HepG2 (cell line): ENCODE measurements at regions not wholly inside any gene's neighbourhood (a gene's known extent, or its start where the extent isn't known, plus 50 kb on each side); places are given as distances from the start of the nearest gene placed in this dataset.
A peak's percentile ranks its signal among the peaks of the same experiment; 100 is the strongest.

Source experiments
- ATAC-seq: fragments of 200-7000 bp; cut with Tn5 transposase; 3 replicates; pipeline ENCODE4 v1.9.1; 2020; ENCODE audit warnings: mild to moderate bottlenecking, moderate library complexity
- BruUV-seq: library from RNA; stranded (reverse); fragments of 400-500 nt; replicated peaks from 2 replicates; lab custom pipeline; 2021; lab: Mats Ljungman, UMichigan
- CTCF ChIA-PET: fragments of 300-600 bp; formaldehyde crosslinking; extraction: SDS; loops from one replicate; lab custom pipeline; 2021; ENCODE audit warnings: low total read pairs, inconsistent platforms, low intra/inter-chr PET ratio; lab: Yijun Ruan, JAX
- POLR2A ChIA-PET: fragments of 350-600 bp; sonication (Branson Sonifier 250); formaldehyde crosslinking; loops from one replicate; lab custom pipeline; 2020; ENCODE audit warnings: antibody characterized with exemption, inconsistent platforms; lab: Yijun Ruan, JAX
- DNase-seq: peaks from one replicate; pipeline ENCODE4 v3.0.0-alpha.2; 2015; ENCODE audit warnings: low spot score
- FAIRE-seq: peaks from 3 replicates; lab custom pipeline; 2011; peaks lifted over from hg19 to GRCh38; lab: Jason Lieb, UNC
- H2AFZ ChIP-seq: one replicate; pipeline ENCODE4 v1.6.1; 2011; ENCODE audit warnings: low read length, inconsistent platforms
- H3K27ac ChIP-seq: fragments of 300-600 bp; 3 replicates; pipeline ENCODE4 v1.8.0; 2011; ENCODE audit warnings: mixed run types, mild to moderate bottlenecking, mixed read lengths, low read length, inconsistent platforms; ENCODE audit not compliant: insufficient read depth; ENCODE audit errors: extremely low read length
- H3K27me3 ChIP-seq, 2 experiments: fragments of 200-600 bp in 1 of 2; 2 replicates in 1 of 2; 3 replicates in 1 of 2; pipeline versions ENCODE4 v1.6.0 to v1.8.0; 2011; ENCODE audit warnings: low read length in 2 of 2, mild to moderate bottlenecking in 2 of 2, moderate library complexity in 2 of 2, inconsistent platforms in 1 of 2; ENCODE audit not compliant: insufficient read depth in 2 of 2, control insufficient read depth in 1 of 2
- H3K36me3 ChIP-seq, 2 experiments: fragments of 200-600 bp in 1 of 2; replicated peaks in 1 of 2; 2 replicates in 1 of 2; 3 replicates in 1 of 2; pipeline versions ENCODE4 v1.5.1 to v1.8.0; 2011; ENCODE audit warnings: low read length in 2 of 2, inconsistent platforms in 1 of 2; ENCODE audit not compliant: insufficient read depth in 2 of 2, control insufficient read depth in 1 of 2
- H3K4me1 ChIP-seq: 2 replicates; pipeline ENCODE4 v1.5.1; 2012; ENCODE audit warnings: low read length, inconsistent platforms; ENCODE audit not compliant: insufficient read depth
- H3K4me2 ChIP-seq: 2 replicates; pipeline ENCODE4 v1.6.0; 2011; ENCODE audit warnings: low read depth, low read length, inconsistent platforms
- H3K4me3 ChIP-seq, 3 experiments: fragments of 200-600 bp in 1 of 3; sonication (generic), shearing (Covaris generic) in 1 of 3; replicated peaks in 1 of 3; 2 replicates each; pipeline ENCODE4 v1.5.1; 2011 to 2016; ENCODE audit warnings: low read length in 3 of 3, inconsistent platforms in 2 of 3, low read depth in 2 of 3, mild to moderate bottlenecking in 2 of 3, control low read depth in 1 of 3, mixed read lengths in 1 of 3; ENCODE audit not compliant: insufficient read depth in 1 of 3
- H3K79me2 ChIP-seq: one replicate; pipeline ENCODE4 v1.6.1; 2011; ENCODE audit warnings: low read length, inconsistent platforms; ENCODE audit not compliant: insufficient read depth
- H3K9ac ChIP-seq: 2 replicates; pipeline ENCODE4 v1.6.0; 2011; ENCODE audit warnings: mild to moderate bottlenecking, low read depth, low read length, inconsistent platforms; ENCODE audit not compliant: insufficient read depth
- H3K9me3 ChIP-seq: 2 replicates; pipeline ENCODE4 v1.5.1; 2012; ENCODE audit warnings: mild to moderate bottlenecking, low read length
- H4K20me1 ChIP-seq: 2 replicates; pipeline ENCODE4 v1.6.0; 2011; ENCODE audit warnings: inconsistent platforms, mild to moderate bottlenecking, low read length, moderate library complexity; ENCODE audit not compliant: insufficient read depth
- CTCF ChIP-seq: sonication (generic); formaldehyde crosslinking; IDR thresholded peaks from 2 replicates; pipeline ENCODE4 v1.5.0; 2020; ENCODE audit warnings: mild to moderate bottlenecking, missing genetic modification reagents, moderate library complexity
- DMTF1 ChIP-seq: sonication (generic); formaldehyde crosslinking; IDR thresholded peaks from 2 replicates; pipeline ENCODE4 v1.4.0; 2020; ENCODE audit warnings: mild to moderate bottlenecking, missing genetic modification reagents
- MIXL1 ChIP-seq: IDR thresholded peaks from 2 replicates; pipeline ENCODE4 v1.6.1; 2016
- NFKBIZ ChIP-seq: IDR thresholded peaks from 2 replicates; pipeline ENCODE4 v1.6.1; 2018; ENCODE audit warnings: missing genetic modification reagents, missing compliant biosample characterization
- NFRKB ChIP-seq: fragments of 450-650 bp; IDR thresholded peaks from 2 replicates; pipeline ENCODE4 v1.6.1; 2017
- RFXAP ChIP-seq: sonication (generic); formaldehyde crosslinking; IDR thresholded peaks from 2 replicates; pipeline ENCODE4 v1.4.0; 2020; ENCODE audit warnings: missing genetic modification reagents, borderline replicate concordance
- TRIM24 ChIP-seq: sonication (generic); formaldehyde crosslinking; IDR thresholded peaks from 2 replicates; pipeline ENCODE4 v1.8.0; 2022; ENCODE audit warnings: mild to moderate bottlenecking, missing genetic modification reagents
- USF2 ChIP-seq, 2 experiments: sonication (generic) in 1 of 2; formaldehyde crosslinking in 1 of 2; IDR thresholded peaks; 2 replicates each; pipeline versions ENCODE4 v1.5.1 to v1.6.1; 2011 to 2020; ENCODE audit warnings: borderline replicate concordance in 1 of 2, low read depth in 1 of 2, low read length in 1 of 2, mild to moderate bottlenecking in 1 of 2, missing genetic modification reagents in 1 of 2, moderate library complexity in 1 of 2
- ZNF597 ChIP-seq: sonication (generic); formaldehyde crosslinking; IDR thresholded peaks from 2 replicates; pipeline ENCODE4 v1.5.0; 2020; ENCODE audit warnings: missing genetic modification reagents
- ZNF609 ChIP-seq: sonication (generic); formaldehyde crosslinking; IDR thresholded peaks from 2 replicates; pipeline ENCODE4 v1.4.0; 2020; ENCODE audit warnings: mild to moderate bottlenecking, missing genetic modification reagents, borderline replicate concordance
- WGBS: methylation state at CpG from one replicate; pipeline ENCODE4 v1.1.6; 2017; ENCODE audit warnings: low lambda C conversion rate; 5-methylcytosine and 5-hydroxymethylcytosine counted together
- in situ Hi-C: cut with HindIII; loops from 2 replicates; pipeline ENCODE4 v1.10.0; 2017; ENCODE audit warnings: low pct_unique_long_range_greater_than_20kb; ENCODE audit not compliant: extremely low pct_ligation_motif_present
- intact Hi-C: fragments of 100-400 bp; cut with micrococcal nuclease; formaldehyde crosslinking; loops from one replicate; pipeline ENCODE4 v1.10.0; 2022; ENCODE audit not compliant: unreplicated experiment

- peak; percentile 53 for TF ChIP-seq CTCF (CRISPR knock-in tag)
Observed at GRCh38 chr3:81352867-81353266, 408.6 kb downstream of the GBE1 start (continued).

- POLR2A ChIA-PET, result no interaction called here
- Histone ChIP-seq H3K27ac (no peak overlapping the region), H2AFZ (no peak overlapping the region), H3K9ac (no peak overlapping the region), H3K4me1 (no peaks in the 10 kb centered on the region), H3K27me3 (no peaks in the 10 kb centered on the region; a peak in 1 of 5 replicates), H3K4me2 (no peak overlapping the region), H3K36me3 (no peaks in the 10 kb centered on the region), H3K9me3 (no peaks in the 10 kb centered on the region), H3K4me3 (no peak overlapping the region), H3K79me2 (no peaks in the 10 kb centered on the region), H4K20me1 (no peaks in the 10 kb centered on the region)
- FAIRE-seq, result no peak
- DNase-seq, result no peak
- BruUV-seq, result no TSS peak
- intact Hi-C loops, result no loop called here
- in situ Hi-C loops, result no loop called here
- CTCF ChIA-PET, result no interaction called here
- ATAC-seq, result no peak
- WGBS, result 42% methylated on average over 4 of the region's 4 CpGs
- no peak for TF ChIP-seq USF2 (IDR thresholded peaks at IDR 0.05; ENCODE audit: low read depth, low read length)
- TF ChIP-seq USF2 (CRISPR knock-in tag; IDR thresholded peaks at IDR 0.05; ENCODE audit: borderline replicate concordance), result no peak
- no peak for TF ChIP-seq MIXL1 (CRISPR knock-in tag)
- TF ChIP-seq NFKBIZ (CRISPR knock-in tag), result no peak
- TF ChIP-seq DMTF1 (CRISPR knock-in tag), result no peak
- TF ChIP-seq RFXAP (CRISPR knock-in tag), result no peak
- TF ChIP-seq ZNF597 (CRISPR knock-in tag), result no peak
- no peak for TF ChIP-seq NFRKB
- no peak for TF ChIP-seq TRIM24 (CRISPR knock-in tag)
- no peak for TF ChIP-seq ZNF609 (CRISPR knock-in tag)
Observed at GRCh38 chr3:81349816-81350340, 411.6 kb downstream of the GBE1 start.
